Prostate gland (tissue), 2 donors: ENCODE measurements at regions not wholly inside any gene's neighbourhood (a gene's known extent, or its start where the extent isn't known, plus 50 kb on each side); places are given as distances from the start of the nearest gene placed in this dataset.

Experiments
- DNase-seq: peaks from one replicate; pipeline ENCODE4 v3.0.0-alpha.2; 2019; ENCODE audit warnings: low spot score
- H3K27ac ChIP-seq, 2 donors: fragments of 200-600 bp; sonication (generic); 2 replicates each; pipeline ENCODE4 v1.5.1; 2017 to 2019
- H3K27me3 ChIP-seq: fragments of 200-600 bp; sonication (generic); replicated peaks from 2 replicates; pipeline ENCODE4 v1.5.1; 2019; ENCODE audit not compliant: insufficient read depth
- H3K36me3 ChIP-seq, 2 donors: fragments of 200-600 bp; sonication (generic); 1 replicate in 1 of 2; 2 replicates in 1 of 2; pipeline versions ENCODE4 v1.5.1 to v1.8.1; 2017 to 2019
- H3K4me1 ChIP-seq: fragments of 200-600 bp; sonication (generic); replicated peaks from 2 replicates; pipeline ENCODE4 v1.5.1; 2019
- H3K4me3 ChIP-seq, 2 donors: fragments of 200-600 bp; sonication (generic); 2 replicates each; pipeline ENCODE4 v1.5.1; 2017 to 2019
- H3K9me3 ChIP-seq: fragments of 200-600 bp; sonication (generic); 2 replicates; pipeline ENCODE4 v1.5.1; 2017
- CTCF ChIP-seq, 4 experiments: fragments of 200-600 bp in 2 of 4; fragments of 450-650 bp in 2 of 4; sonication (generic) in 2 of 4; IDR thresholded peaks; 1 replicate in 3 of 4; 2 replicates in 1 of 4; pipeline ENCODE4 v1.5.1; 2016 to 2019; ENCODE audit warnings: antibody characterized with exemption in 4 of 4, mild to moderate bottlenecking in 2 of 4, moderate library complexity in 2 of 4
- POLR2A ChIP-seq: fragments of 450-650 bp; IDR thresholded peaks from one replicate; pipeline ENCODE4 v1.6.1; 2016; ENCODE audit warnings: antibody characterized with exemption, mild to moderate bottlenecking
- POLR2AphosphoS5 ChIP-seq: sonication (generic); formaldehyde crosslinking; IDR thresholded peaks from one replicate; pipeline ENCODE4 v1.6.1; 2017; ENCODE audit warnings: antibody characterized with exemption
- WGBS: methylation state at CpG from one replicate; pipeline ENCODE4 v1.1.5; 2018; 5-methylcytosine and 5-hydroxymethylcytosine counted together
- intact Hi-C: fragments of 100-400 bp; cut with DNase I; formaldehyde crosslinking; loops from one replicate; pipeline ENCODE4 v1.14.2; 2022

GRCh38 chr4:178280362-178280761 is 838.1 kb upstream of the AGA start:
- WGBS = 58% methylated on average over 4 of the region's 4 CpGs
- Histone ChIP-seq H3K4me3 (no peak overlapping the region), H3K27me3 (no peaks in the 10 kb centered on the region), H3K4me1 (no peaks in the 10 kb centered on the region), H3K9me3 (no peaks in the 10 kb centered on the region), H3K27ac (no peak overlapping the region), H3K36me3 (no peaks in the 10 kb centered on the region)
- TF ChIP-seq POLR2AphosphoS5 (no peak), CTCF (IDR thresholded peaks at IDR 0.05) (no peak), POLR2A (no peak)
- DNase-seq = no peak
- intact Hi-C loops = no loop called here

- H3K9me3 ChIP-seq = no peaks in the 10 kb centered on the region
- intact Hi-C loops = no loop called here
- DNase-seq = no peak
- H3K27ac ChIP-seq = no peak overlapping the region
- no peaks in the 10 kb centered on the region for H3K36me3 ChIP-seq
- no peak for TF ChIP-seq POLR2AphosphoS5
- TF ChIP-seq POLR2A = no peak
- no peak for TF ChIP-seq CTCF (IDR thresholded peaks at IDR 0.05)
- H3K27me3 ChIP-seq = no peaks in the 10 kb centered on the region
- H3K4me3 ChIP-seq = no peak overlapping the region
- no peaks in the 10 kb centered on the region for H3K4me1 ChIP-seq
These were observed 846.2 kb upstream of the AGA start for GRCh38 chr4:178288462-178288861.

- intact Hi-C loops = no loop called here
- no peaks in the 10 kb centered on the region for H3K27me3 ChIP-seq
- no peak overlapping the region for H3K4me3 ChIP-seq
- H3K36me3 ChIP-seq = no peaks in the 10 kb centered on the region
- TF ChIP-seq POLR2AphosphoS5 (no peak), POLR2A (no peak), CTCF (IDR thresholded peaks at IDR 0.05) (no peak)
- DNase-seq = no peak
- H3K4me1 ChIP-seq = no peaks in the 10 kb centered on the region
- H3K9me3 ChIP-seq = no peaks in the 10 kb centered on the region
- 73% methylated on average over 6 of the region's 6 CpGs for WGBS
- H3K27ac ChIP-seq = no peak overlapping the region
These were observed 851.4 kb upstream of the AGA start for GRCh38 chr4:178293601-178294000.

- Histone ChIP-seq H3K36me3 (no peaks in the 10 kb centered on the region), H3K4me3 (no peak overlapping the region), H3K9me3 (no peaks in the 10 kb centered on the region), H3K4me1 (no peaks in the 10 kb centered on the region), H3K27me3 (no peaks in the 10 kb centered on the region), H3K27ac (no peak overlapping the region)
- DNase-seq = no peak
- WGBS = 95% methylated on average over 1 of the region's 1 CpG
- TF ChIP-seq CTCF (IDR thresholded peaks at IDR 0.05) = no peak
- TF ChIP-seq POLR2AphosphoS5 = no peak
- no peak for TF ChIP-seq POLR2A
- intact Hi-C loops = no loop called here
These were observed 854.4 kb upstream of the AGA start for GRCh38 chr4:178296669-178297068.

- no peak for DNase-seq
- H3K4me3 ChIP-seq = no peak overlapping the region
- 19% methylated on average over 3 of the region's 3 CpGs for WGBS
- no peak for TF ChIP-seq CTCF (IDR thresholded peaks at IDR 0.05)
- TF ChIP-seq POLR2AphosphoS5 = no peak
- TF ChIP-seq POLR2A = no peak
- intact Hi-C loops = no loop called here
- no peak overlapping the region for H3K27ac ChIP-seq
- no peaks in the 10 kb centered on the region for H3K4me1 ChIP-seq
- no peaks in the 10 kb centered on the region for H3K9me3 ChIP-seq
- H3K36me3 ChIP-seq = no peaks in the 10 kb centered on the region
- no peaks in the 10 kb centered on the region for H3K27me3 ChIP-seq
These were observed 864.3 kb upstream of the AGA start for GRCh38 chr4:178306565-178306964.
